GM21423 (cell line): ENCODE measurements at regions not wholly inside any gene's neighbourhood (a gene's known extent, or its start where the extent isn't known, plus 50 kb on each side); places are given as distances from the start of the nearest gene placed in this dataset.
"Not testable (repeated sequence)": the region's sequence is repeated elsewhere in the genome, so short reads cannot be mapped to it uniquely, and the experiment has no call there.

ENCODE experiments used
- ATAC-seq: cut with Tn5 transposase; IDR thresholded peaks from one replicate; pipeline ENCODE4 v1.9.1; 2021; ENCODE audit warnings: mild to moderate bottlenecking, moderate library complexity; ENCODE audit not compliant: unreplicated experiment

- ATAC-seq = no peak
These were observed 490.0 kb upstream of the TBL1XR1 start for GRCh38 chr3:177687291-177687690.

- ATAC-seq = no peak
These were observed 490.9 kb upstream of the TBL1XR1 start for GRCh38 chr3:177688152-177688551.

- ATAC-seq = no peak
These were observed 491.8 kb upstream of the TBL1XR1 start for GRCh38 chr3:177689077-177689476.

- ATAC-seq = no peak
These were observed 492.6 kb upstream of the TBL1XR1 start for GRCh38 chr3:177689869-177690268.

- ATAC-seq = no peak
These were observed 493.0 kb upstream of the TBL1XR1 start for GRCh38 chr3:177690306-177690705.

- no peak for ATAC-seq
These were observed 495.2 kb upstream of the TBL1XR1 start for GRCh38 chr3:177692304-177692975.

- ATAC-seq = no peak
These were observed 496.5 kb upstream of the TBL1XR1 start for GRCh38 chr3:177693616-177694264.

- ATAC-seq = peak; percentile 56
These were observed 497.0 kb upstream of the TBL1XR1 start for GRCh38 chr3:177694316-177694715.

GRCh38 chr3:177694951-177695350, 497.7 kb upstream of the TBL1XR1 start:
- ATAC-seq = no peak

- ATAC-seq = no peak
These were observed 502.8 kb upstream of the TBL1XR1 start for GRCh38 chr3:177700117-177700516.

GRCh38 chr3:177703788-177704187, 506.5 kb upstream of the TBL1XR1 start:
- ATAC-seq = no peak

- no peak for ATAC-seq
These were observed 508.9 kb upstream of the TBL1XR1 start for GRCh38 chr3:177705976-177706823.

GRCh38 chr3:177709470-177709869, 512.2 kb upstream of the TBL1XR1 start:
- not testable (repeated sequence) for ATAC-seq

GRCh38 chr3:177710506-177710905, 513.2 kb upstream of the TBL1XR1 start:
- ATAC-seq = no peak

- no peak for ATAC-seq
These were observed 514.4 kb upstream of the TBL1XR1 start for GRCh38 chr3:177711637-177712036.

- ATAC-seq = no peak
These were observed 516.9 kb upstream of the TBL1XR1 start for GRCh38 chr3:177713928-177714900.

- ATAC-seq = no peak
These were observed 517.7 kb upstream of the TBL1XR1 start for GRCh38 chr3:177714945-177715344.

GRCh38 chr3:177715980-177716379, 518.7 kb upstream of the TBL1XR1 start:
- no peak for ATAC-seq

GRCh38 chr3:177720927-177721326, 523.6 kb upstream of the TBL1XR1 start:
- ATAC-seq = not testable (repeated sequence)
